GM19328 (cell line): ENCODE measurements at regions not wholly inside any gene's neighbourhood (a gene's known extent, or its start where the extent isn't known, plus 50 kb on each side); places are given as distances from the start of the nearest gene placed in this dataset.

Source experiments
- ATAC-seq: cut with Tn5 transposase; IDR thresholded peaks from one replicate; pipeline ENCODE4 v1.9.1; 2021; ENCODE audit warnings: mild to moderate bottlenecking, moderate library complexity; ENCODE audit not compliant: unreplicated experiment

GRCh38 chr6:6376845-6377244 lies 56.4 kb upstream of the F13A1 start:
- no peak for ATAC-seq

GRCh38 chr6:6377621-6378020 lies 57.2 kb upstream of the F13A1 start:
- no peak for ATAC-seq

GRCh38 chr6:6379573-6379972 lies 59.1 kb upstream of the F13A1 start:
- no peak for ATAC-seq

GRCh38 chr6:6384520-6384919 lies 64.1 kb upstream of the F13A1 start:
- no peak for ATAC-seq

GRCh38 chr6:6386010-6386409 lies 65.5 kb upstream of the F13A1 start:
- ATAC-seq: no peak

GRCh38 chr6:6390849-6391602 lies 70.6 kb upstream of the F13A1 start:
- ATAC-seq: peak; percentile 57

- peak; percentile 63 for ATAC-seq
Observed at GRCh38 chr6:6392214-6393068, 72.0 kb upstream of the F13A1 start.

GRCh38 chr6:6393069-6393529 lies 72.6 kb upstream of the F13A1 start:
- ATAC-seq: peak; percentile 5

- no peak for ATAC-seq
Observed at GRCh38 chr6:6395581-6396197, 75.2 kb upstream of the F13A1 start.

GRCh38 chr6:6397842-6398241 lies 77.4 kb upstream of the F13A1 start:
- ATAC-seq: no peak

GRCh38 chr6:6399568-6399967 lies 79.1 kb upstream of the F13A1 start:
- no peak for ATAC-seq

GRCh38 chr6:6401401-6401800 lies 80.9 kb upstream of the F13A1 start:
- no peak for ATAC-seq

GRCh38 chr6:6402006-6402405 lies 81.5 kb upstream of the F13A1 start:
- no peak for ATAC-seq

- ATAC-seq: no peak
Observed at GRCh38 chr6:6402591-6402990, 82.1 kb upstream of the F13A1 start.

GRCh38 chr6:6405031-6405430 lies 84.6 kb upstream of the F13A1 start:
- ATAC-seq: no peak

- no peak for ATAC-seq
Observed at GRCh38 chr6:6405997-6406714, 85.7 kb upstream of the F13A1 start.

- ATAC-seq: no peak
Observed at GRCh38 chr6:6406715-6407070, 86.2 kb upstream of the F13A1 start.

GRCh38 chr6:6407071-6407741 lies 86.7 kb upstream of the F13A1 start:
- ATAC-seq: peak; percentile 98

GRCh38 chr6:6409397-6410030 lies 89.1 kb upstream of the F13A1 start:
- no peak for ATAC-seq

GRCh38 chr6:6411115-6411514 lies 90.7 kb upstream of the F13A1 start:
- no peak for ATAC-seq
